Ovary (tissue), 7 donors: ENCODE measurements at regions not wholly inside any gene's neighbourhood (a gene's known extent, or its start where the extent isn't known, plus 50 kb on each side); places are given as distances from the start of the nearest gene placed in this dataset.

Experiments
- DNase-seq, 5 donors: peaks; one replicate each; pipeline ENCODE4 v3.0.0-alpha.2; 2019 to 2020
- H3K27ac ChIP-seq, 2 donors: fragments of 200-600 bp; one replicate each; pipeline versions ENCODE4 v1.5.1 to v1.8.0; 2019 to 2022
- H3K27me3 ChIP-seq: fragments of 200-600 bp; one replicate; pipeline ENCODE4 v1.8.0; 2022
- H3K36me3 ChIP-seq: fragments of 200-600 bp; sonication (generic); one replicate; pipeline ENCODE4 v1.5.1; 2019
- H3K4me1 ChIP-seq: one replicate; pipeline ENCODE4 v1.8.1; 2013; ENCODE audit warnings: mild to moderate bottlenecking, moderate library complexity; ENCODE audit not compliant: insufficient read depth
- H3K4me3 ChIP-seq: fragments of 200-600 bp; sonication (generic); one replicate; pipeline ENCODE4 v1.5.1; 2017
- H3K9me3 ChIP-seq, 2 donors: fragments of 200-600 bp in 1 of 2; sonication (generic) in 1 of 2; one replicate each; pipeline versions ENCODE4 v1.5.1 to v1.8.1; 2013 to 2019; ENCODE audit warnings: mild to moderate bottlenecking in 1 of 2, moderate library complexity in 1 of 2
- EP300 ChIP-seq: sonication (generic); formaldehyde crosslinking; IDR thresholded peaks from one replicate; pipeline ENCODE4 v1.6.1; 2017; ENCODE audit warnings: antibody characterized with exemption
- POLR2A ChIP-seq: fragments of 450-650 bp; IDR thresholded peaks from one replicate; pipeline ENCODE4 v1.6.1; 2017; ENCODE audit warnings: antibody characterized with exemption, mild to moderate bottlenecking, moderate library complexity
- WGBS, 3 donors: extraction: QIAGEN DNeasy Blood & Tissue Kit in 1 of 3; methylation state at CpG; one replicate each; pipeline versions ENCODE4 v1.1.5 to v1.1.7; 2013 to 2017; 5-methylcytosine and 5-hydroxymethylcytosine counted together
- intact Hi-C, 4 donors: fragments of 100-400 bp; cut with DNase I; formaldehyde crosslinking; loops; one replicate each; pipeline versions ENCODE4 v1.11.0 to v1.15.1; 2022 to 2023
- TF ChIP-seq, protein P1 (sequence below), 3 donors: fragments of 450-650 bp in 2 of 3; fragments of 200-600 bp in 1 of 3; IDR thresholded peaks; one replicate each; pipeline versions ENCODE4 v1.5.1 to v1.8.0; 2016 to 2022; ENCODE audit warnings: antibody characterized with exemption in 3 of 3, mild to moderate bottlenecking in 1 of 3
- donor health status: DM: no; HTN: no; CAD: no; lungs with moderate emphysema.
- donor health status: DM: no; HTN: no; CAD: no.
- donor health status: Bipolar disorder and iron deficiency.
- donor health status: DM: no; HTN: no; CAD: no.
- donor health status: DM: yes; HTN: yes; CAD: no.

DNA sequence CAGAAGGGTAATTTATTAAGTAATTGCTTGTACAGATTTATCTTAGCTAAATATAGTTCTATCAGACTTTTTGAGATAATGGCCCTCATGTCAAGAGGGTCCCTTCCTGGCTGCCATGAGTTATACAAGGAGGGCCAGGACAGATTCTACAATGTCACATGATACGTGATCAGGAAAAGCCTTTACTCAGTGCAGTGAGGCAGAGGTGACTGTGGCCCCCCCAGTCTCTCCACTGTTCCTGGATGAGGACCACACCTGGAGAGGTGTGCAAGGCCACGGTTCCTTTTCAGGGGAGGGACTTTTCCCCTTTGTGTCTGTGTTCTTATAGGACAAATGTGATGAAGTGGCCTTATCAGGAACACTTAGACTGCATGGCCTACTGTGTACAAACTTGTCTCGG, 54.3 kb upstream of the LRCH1 start:
- Histone ChIP-seq H3K36me3 (no peaks in the 10 kb centered on the region), H3K27me3 (no peaks in the 10 kb centered on the region), H3K4me3 (no peak overlapping the region), H3K4me1 (no peaks in the 10 kb centered on the region), H3K9me3 (no peaks in the 10 kb centered on the region), H3K27ac (no peak overlapping the region)
- no peak for DNase-seq
- WGBS, 3 donors, result 91 to 99% (median 94%) methylated on average over 3 of the region's 3 CpGs
- intact Hi-C loops, result no loop called here
- TF ChIP-seq POLR2A (no peak), EP300 (no peak)
- TF ChIP-seq, protein P1, sequence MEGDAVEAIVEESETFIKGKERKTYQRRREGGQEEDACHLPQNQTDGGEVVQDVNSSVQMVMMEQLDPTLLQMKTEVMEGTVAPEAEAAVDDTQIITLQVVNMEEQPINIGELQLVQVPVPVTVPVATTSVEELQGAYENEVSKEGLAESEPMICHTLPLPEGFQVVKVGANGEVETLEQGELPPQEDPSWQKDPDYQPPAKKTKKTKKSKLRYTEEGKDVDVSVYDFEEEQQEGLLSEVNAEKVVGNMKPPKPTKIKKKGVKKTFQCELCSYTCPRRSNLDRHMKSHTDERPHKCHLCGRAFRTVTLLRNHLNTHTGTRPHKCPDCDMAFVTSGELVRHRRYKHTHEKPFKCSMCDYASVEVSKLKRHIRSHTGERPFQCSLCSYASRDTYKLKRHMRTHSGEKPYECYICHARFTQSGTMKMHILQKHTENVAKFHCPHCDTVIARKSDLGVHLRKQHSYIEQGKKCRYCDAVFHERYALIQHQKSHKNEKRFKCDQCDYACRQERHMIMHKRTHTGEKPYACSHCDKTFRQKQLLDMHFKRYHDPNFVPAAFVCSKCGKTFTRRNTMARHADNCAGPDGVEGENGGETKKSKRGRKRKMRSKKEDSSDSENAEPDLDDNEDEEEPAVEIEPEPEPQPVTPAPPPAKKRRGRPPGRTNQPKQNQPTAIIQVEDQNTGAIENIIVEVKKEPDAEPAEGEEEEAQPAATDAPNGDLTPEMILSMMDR (IDR thresholded peaks at IDR 0.05), result no peak

DNA sequence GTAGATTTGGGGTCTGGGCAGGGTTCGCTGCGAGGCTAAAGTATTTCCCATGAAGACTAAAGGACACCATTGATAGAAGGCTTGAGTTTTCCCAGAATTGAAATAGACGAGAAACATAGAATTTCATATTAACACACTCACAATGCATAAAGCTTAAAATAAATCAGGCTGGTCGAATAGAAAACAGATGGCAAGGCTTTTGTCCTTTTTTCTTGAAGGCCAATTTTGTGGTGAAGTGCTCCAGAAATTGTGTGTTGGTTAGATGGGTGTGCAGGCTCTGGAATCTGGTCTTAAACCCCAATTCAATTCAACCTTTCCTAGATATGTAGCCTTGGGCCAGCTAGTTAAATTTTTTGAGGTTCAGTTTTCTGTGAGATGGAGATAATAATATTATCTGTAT, 56.9 kb upstream of the LRCH1 start:
- no peak for DNase-seq
- TF ChIP-seq, protein P1 (IDR thresholded peaks at IDR 0.05), result no peak
- no peak for TF ChIP-seq EP300
- no peak for TF ChIP-seq POLR2A
- no peaks in the 10 kb centered on the region for H3K36me3 ChIP-seq
- no peaks in the 10 kb centered on the region for H3K4me1 ChIP-seq
- H3K4me3 ChIP-seq, result no peak overlapping the region
- no peaks in the 10 kb centered on the region for H3K9me3 ChIP-seq
- intact Hi-C loops, result no loop called here
- H3K27ac ChIP-seq, result no peak overlapping the region
- H3K27me3 ChIP-seq, result no peaks in the 10 kb centered on the region
- 82 to 90% (median 82%) methylated on average over 4 of the region's 4 CpGs for WGBS, 3 donors

DNA sequence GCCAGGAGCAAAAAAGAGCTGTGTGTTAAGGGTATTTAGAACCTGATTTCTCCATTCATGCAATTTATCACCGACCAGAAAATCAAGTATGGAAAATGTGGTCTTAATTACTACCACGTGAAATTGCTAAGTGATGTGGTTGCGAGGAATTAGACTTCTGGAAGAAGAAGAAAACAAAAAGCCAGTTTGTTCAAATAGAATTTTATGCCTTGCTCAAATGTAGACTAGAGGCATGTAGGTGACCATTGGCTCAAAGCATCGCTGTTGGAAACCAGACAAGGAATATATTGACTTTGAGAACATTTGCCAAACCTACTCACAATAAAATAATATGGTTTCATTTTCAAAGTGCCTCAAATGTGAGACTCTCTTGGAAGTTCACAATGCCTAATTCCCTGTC, 57.3 kb upstream of the LRCH1 start:
- no peak overlapping the region for H3K27ac ChIP-seq
- intact Hi-C loops, result loop anchor here in 1 of 4 donors (2.0 kb wide), 1 partner anchor 225 kb away; no protein-coding TSS in a partner anchor
- WGBS, 3 donors, result 71 to 90% (median 86%) methylated on average over 4 of the region's 4 CpGs
- H3K9me3 ChIP-seq, result no peaks in the 10 kb centered on the region
- no peaks in the 10 kb centered on the region for H3K4me1 ChIP-seq
- no peaks in the 10 kb centered on the region for H3K27me3 ChIP-seq
- H3K4me3 ChIP-seq, result no peak overlapping the region
- DNase-seq, result no peak
- TF ChIP-seq POLR2A, result no peak
- no peak for TF ChIP-seq EP300
- TF ChIP-seq, protein P1 (IDR thresholded peaks at IDR 0.05), result no peak
- no peaks in the 10 kb centered on the region for H3K36me3 ChIP-seq

DNA sequence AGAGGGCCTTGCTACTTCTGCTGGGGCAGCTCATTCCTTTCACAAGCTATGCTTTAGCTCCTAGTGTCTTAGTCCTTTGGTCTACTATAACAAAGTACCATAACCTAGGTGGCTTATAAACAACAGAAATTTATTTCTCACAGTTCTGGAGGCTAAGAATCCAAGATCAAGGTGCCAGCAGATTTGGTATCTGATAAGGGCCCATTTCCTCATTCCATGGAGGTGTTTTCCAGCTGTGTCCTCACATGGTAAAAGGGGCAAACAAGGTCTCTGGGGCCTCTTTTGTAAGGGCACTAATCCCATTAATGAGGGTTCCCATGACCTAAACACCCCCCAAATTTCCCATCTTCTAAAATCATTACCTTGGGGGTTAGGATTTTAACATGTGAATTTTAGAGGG, 57.9 kb upstream of the LRCH1 start:
- H3K27ac ChIP-seq, result no peak overlapping the region
- H3K27me3 ChIP-seq, result no peaks in the 10 kb centered on the region
- intact Hi-C loops, result loop anchor here in 1 of 4 donors (2.0 kb wide), 1 partner anchor 226 kb away; no protein-coding TSS in a partner anchor
- no peak overlapping the region for H3K4me3 ChIP-seq
- no peaks in the 10 kb centered on the region for H3K4me1 ChIP-seq
- no peak for DNase-seq
- TF ChIP-seq, protein P1 (IDR thresholded peaks at IDR 0.05), result no peak
- no peak for TF ChIP-seq POLR2A
- no peaks in the 10 kb centered on the region for H3K36me3 ChIP-seq
- no peaks in the 10 kb centered on the region for H3K9me3 ChIP-seq
